HG02938 (cell line): ENCODE measurements at regions not wholly inside any gene's neighbourhood (a gene's known extent, or its start where the extent isn't known, plus 50 kb on each side); places are given as distances from the start of the nearest gene placed in this dataset.

Source experiments
- ATAC-seq: cut with Tn5 transposase; IDR thresholded peaks from one replicate; pipeline ENCODE4 v1.9.1; 2021; ENCODE audit warnings: mild to moderate bottlenecking, moderate library complexity; ENCODE audit not compliant: unreplicated experiment

- no peak for ATAC-seq
Observed at GRCh38 chr5:52491071-52491787, 296.5 kb upstream of the ITGA1 start.

- no peak for ATAC-seq
Observed at GRCh38 chr5:52491818-52492217, 295.9 kb upstream of the ITGA1 start.

GRCh38 chr5:52497133-52497693 is 290.5 kb upstream of the ITGA1 start:
- no peak for ATAC-seq

- no peak for ATAC-seq
Observed at GRCh38 chr5:52498607-52499006, 289.1 kb upstream of the ITGA1 start.

- ATAC-seq: no peak
Observed at GRCh38 chr5:52502460-52502999, 285.2 kb upstream of the ITGA1 start.

- no peak for ATAC-seq
Observed at GRCh38 chr5:52504584-52505240, 283.0 kb upstream of the ITGA1 start.

GRCh38 chr5:52517667-52518066 is 270.0 kb upstream of the ITGA1 start:
- ATAC-seq: no peak

- ATAC-seq: no peak
Observed at GRCh38 chr5:52520171-52520570, 267.5 kb upstream of the ITGA1 start.

GRCh38 chr5:52521236-52521635 is 266.5 kb upstream of the ITGA1 start:
- ATAC-seq: no peak

GRCh38 chr5:52523701-52524100 is 264.0 kb upstream of the ITGA1 start:
- ATAC-seq: no peak

GRCh38 chr5:52531105-52531504 is 256.6 kb upstream of the ITGA1 start:
- no peak for ATAC-seq

- ATAC-seq: no peak
Observed at GRCh38 chr5:52543594-52543993, 244.1 kb upstream of the ITGA1 start.

- no peak for ATAC-seq
Observed at GRCh38 chr5:52544738-52545137, 243.0 kb upstream of the ITGA1 start.

- no peak for ATAC-seq
Observed at GRCh38 chr5:52554293-52554692, 233.4 kb upstream of the ITGA1 start.

- ATAC-seq: no peak
Observed at GRCh38 chr5:52560366-52560765, 227.3 kb upstream of the ITGA1 start.

GRCh38 chr5:52562473-52562872 is 225.2 kb upstream of the ITGA1 start:
- ATAC-seq: no peak

- no peak for ATAC-seq
Observed at GRCh38 chr5:52564587-52564986, 223.1 kb upstream of the ITGA1 start.

- ATAC-seq: no peak
Observed at GRCh38 chr5:52577546-52577945, 210.2 kb upstream of the ITGA1 start.

- no peak for ATAC-seq
Observed at GRCh38 chr5:52579391-52579790, 208.3 kb upstream of the ITGA1 start.

GRCh38 chr5:52580921-52581320 is 206.8 kb upstream of the ITGA1 start:
- no peak for ATAC-seq

- ATAC-seq: no peak
Observed at GRCh38 chr5:52582313-52582712, 205.4 kb upstream of the ITGA1 start.

GRCh38 chr5:52587131-52587530 is 200.6 kb upstream of the ITGA1 start:
- ATAC-seq: no peak
